IPS-15b (cell line): ENCODE measurements at regions not wholly inside any gene's neighbourhood (a gene's known extent, or its start where the extent isn't known, plus 50 kb on each side); places are given as distances from the start of the nearest gene placed in this dataset.

Experiments used
- H3K27me3 ChIP-seq: one replicate; pipeline ENCODE4 v1.6.1; 2013; ENCODE audit warnings: low read length; ENCODE audit not compliant: control insufficient read depth, insufficient read depth
- H3K36me3 ChIP-seq: one replicate; pipeline ENCODE4 v1.6.1; 2013; ENCODE audit warnings: low read length; ENCODE audit not compliant: control insufficient read depth, insufficient read depth
- H3K4me1 ChIP-seq: one replicate; pipeline ENCODE4 v1.6.1; 2013; ENCODE audit warnings: mild to moderate bottlenecking, low read length; ENCODE audit not compliant: control insufficient read depth, insufficient read depth
- H3K4me3 ChIP-seq: one replicate; pipeline ENCODE4 v1.5.1; 2013; ENCODE audit warnings: low read depth, low read length
- H3K9ac ChIP-seq: one replicate; pipeline ENCODE4 v1.6.1; 2013; ENCODE audit warnings: low read depth, mild to moderate bottlenecking, low read length
- H3K9me3 ChIP-seq: one replicate; pipeline ENCODE4 v1.6.1; 2013; ENCODE audit warnings: mild to moderate bottlenecking, low read length; ENCODE audit not compliant: control insufficient read depth, insufficient read depth

DNA sequence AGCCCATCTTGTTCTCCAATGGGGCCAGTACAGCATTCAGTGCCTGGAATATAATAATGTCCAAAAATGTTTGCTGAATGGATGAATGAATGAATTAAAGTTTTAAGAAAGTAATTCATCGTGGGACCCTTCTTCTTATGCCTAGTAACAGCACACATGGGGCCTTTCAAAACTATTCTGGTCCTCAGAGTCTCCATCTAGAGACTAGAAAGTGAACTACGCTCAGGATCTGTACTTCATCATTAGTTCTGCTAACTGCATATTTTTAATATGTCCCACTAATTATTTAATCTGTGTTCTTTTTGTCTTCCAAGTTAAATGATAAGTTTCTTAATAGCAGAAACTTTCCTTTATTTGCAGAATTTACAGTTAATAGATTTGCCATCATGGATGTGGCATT is 172.5 kb downstream of the SMAD2 start:
- no peak overlapping the region for H3K9ac ChIP-seq
- H3K9me3 ChIP-seq, result no peaks in the 10 kb centered on the region
- no peaks in the 10 kb centered on the region for H3K4me1 ChIP-seq
- peaks cover 3% of the 10 kb centered on the region for H3K27me3 ChIP-seq
- no peak overlapping the region for H3K4me3 ChIP-seq
- no peaks in the 10 kb centered on the region for H3K36me3 ChIP-seq

DNA sequence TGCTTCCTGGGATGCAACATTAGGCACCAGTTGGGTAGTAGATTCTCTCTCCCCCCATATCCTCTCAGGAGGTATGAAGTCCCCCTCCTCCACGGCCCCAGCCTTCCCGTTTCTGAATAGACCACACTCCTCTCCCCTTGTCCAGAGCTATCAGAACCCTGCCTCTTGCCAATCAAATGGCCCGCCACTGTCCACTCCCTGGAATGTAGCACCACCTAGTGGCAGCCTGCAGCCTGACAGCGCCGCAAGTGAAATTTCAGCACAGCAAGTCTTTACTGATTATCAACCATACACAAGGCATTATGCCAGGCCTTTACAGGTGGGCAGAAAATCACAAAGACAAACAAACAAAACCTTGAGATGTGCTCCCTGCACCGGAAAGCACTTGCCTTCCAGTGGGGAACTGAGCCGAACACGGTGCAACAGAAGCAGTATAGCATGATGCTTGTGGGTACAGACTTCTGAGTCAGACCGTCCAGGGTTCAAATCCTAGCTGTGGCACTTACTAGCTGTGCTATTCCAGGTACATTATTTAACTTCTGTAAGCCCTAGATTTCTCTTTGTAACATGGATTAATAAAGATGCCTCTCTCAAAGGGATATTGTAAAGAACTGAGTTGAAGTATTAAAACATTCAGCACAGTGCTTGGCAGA is 174.0 kb downstream of the SMAD2 start:
- H3K36me3 ChIP-seq, result no peaks in the 10 kb centered on the region
- H3K27me3 ChIP-seq, result peaks cover 3% of the 10 kb centered on the region
- no peaks in the 10 kb centered on the region for H3K4me1 ChIP-seq
- H3K4me3 ChIP-seq, result no peak overlapping the region
- no peak overlapping the region for H3K9ac ChIP-seq
- no peaks in the 10 kb centered on the region for H3K9me3 ChIP-seq

DNA sequence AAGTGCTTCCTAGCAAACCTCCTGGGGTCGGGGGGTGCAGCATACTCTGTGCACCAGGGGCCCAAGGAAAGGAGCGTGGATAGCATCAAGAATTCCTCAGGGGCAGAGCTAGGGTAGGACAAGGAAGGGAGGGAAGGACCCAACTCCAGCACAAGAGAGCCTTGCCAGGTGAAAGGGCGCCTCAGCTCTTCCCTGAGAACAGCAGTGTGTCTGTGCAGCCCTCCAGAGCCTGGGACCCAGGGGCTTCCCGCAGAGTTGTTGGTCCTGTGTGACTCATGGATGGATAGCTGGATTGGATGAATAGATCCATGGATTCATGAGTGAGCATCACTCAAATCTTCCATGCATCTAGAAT is 175.4 kb downstream of the SMAD2 start:
- peaks cover 3% of the 10 kb centered on the region for H3K27me3 ChIP-seq
- no peaks in the 10 kb centered on the region for H3K4me1 ChIP-seq
- H3K4me3 ChIP-seq, result no peak overlapping the region
- no peaks in the 10 kb centered on the region for H3K9me3 ChIP-seq
- no peaks in the 10 kb centered on the region for H3K36me3 ChIP-seq
- no peak overlapping the region for H3K9ac ChIP-seq

- Histone ChIP-seq H3K4me1 (no peaks in the 10 kb centered on the region), H3K36me3 (no peaks in the 10 kb centered on the region), H3K27me3 (peaks cover 3% of the 10 kb centered on the region), H3K4me3 (peak overlapping the region; percentile 67), H3K9ac (peak overlapping the region; percentile 42), H3K9me3 (no peaks in the 10 kb centered on the region)
Observed at GRCh38 chr18:47754311-47755101, 176.0 kb downstream of the SMAD2 start.

- Histone ChIP-seq H3K4me1 (no peaks in the 10 kb centered on the region), H3K9ac (no peak overlapping the region), H3K4me3 (no peak overlapping the region), H3K27me3 (peaks cover 12% of the 10 kb centered on the region), H3K9me3 (no peaks in the 10 kb centered on the region), H3K36me3 (no peaks in the 10 kb centered on the region)
Observed at GRCh38 chr18:47752796-47753645, 177.4 kb downstream of the SMAD2 start.

- no peaks in the 10 kb centered on the region for H3K9me3 ChIP-seq
- no peak overlapping the region for H3K9ac ChIP-seq
- H3K27me3 ChIP-seq, result peaks cover 17% of the 10 kb centered on the region
- H3K36me3 ChIP-seq, result no peaks in the 10 kb centered on the region
- H3K4me3 ChIP-seq, result no peak overlapping the region
- H3K4me1 ChIP-seq, result no peaks in the 10 kb centered on the region
Observed at GRCh38 chr18:47750889-47751423, 179.5 kb downstream of the SMAD2 start.

DNA sequence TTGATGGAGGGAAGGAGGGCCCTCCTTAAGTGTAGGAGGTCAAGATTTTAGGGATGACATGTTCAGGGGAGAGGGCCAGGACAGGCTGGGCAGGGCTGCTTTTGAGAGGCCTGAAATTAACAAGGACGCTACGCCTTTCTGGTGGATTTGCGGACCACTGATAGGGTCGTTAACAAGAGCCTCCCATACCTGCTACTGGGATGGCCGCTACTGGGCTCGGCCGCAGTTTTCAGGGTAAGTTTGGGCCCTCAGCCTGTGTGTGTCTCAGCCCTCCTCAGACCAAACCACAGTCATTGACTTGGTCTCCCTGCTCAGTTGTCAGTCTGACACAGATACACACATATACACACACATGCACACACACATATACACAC is 180.9 kb downstream of the SMAD2 start:
- H3K36me3 ChIP-seq, result no peaks in the 10 kb centered on the region
- no peaks in the 10 kb centered on the region for H3K9me3 ChIP-seq

DNA sequence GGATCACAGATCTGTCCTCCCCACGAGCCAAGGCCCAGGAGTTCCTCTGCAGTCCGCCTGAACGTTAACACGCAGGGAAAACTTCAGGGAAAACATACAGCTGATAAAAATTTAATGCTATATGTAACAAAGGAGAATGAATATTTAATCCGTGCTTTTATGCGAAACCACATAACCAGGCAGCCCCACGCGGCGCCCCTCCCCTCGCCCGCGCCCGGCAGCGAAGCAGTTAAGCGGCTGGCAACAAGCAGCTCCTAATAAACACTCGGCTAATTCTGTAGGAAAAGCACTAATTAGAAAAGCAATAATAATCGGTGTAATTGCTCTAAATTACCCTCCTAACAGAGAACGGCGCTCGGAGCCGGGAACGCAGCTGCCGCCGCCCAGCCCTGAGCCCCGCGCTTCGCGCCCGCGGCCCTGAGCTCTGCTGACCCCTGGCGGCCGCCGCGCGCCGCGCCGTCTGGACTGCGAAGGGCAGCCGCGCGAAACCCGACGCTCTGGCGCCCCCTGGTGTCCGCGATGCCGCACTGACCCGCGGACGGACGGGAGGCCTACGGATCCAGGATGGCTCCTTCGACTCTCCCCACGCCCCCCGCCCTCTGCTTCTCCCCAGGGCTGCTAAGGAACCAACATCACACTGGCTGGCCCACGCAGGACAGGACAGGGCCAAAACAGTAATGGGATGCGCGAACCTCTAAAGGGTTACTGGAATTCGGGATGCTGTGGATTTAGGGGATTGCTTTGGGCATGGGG is 181.4 kb downstream of the SMAD2 start:
- H3K27me3 ChIP-seq, result peaks cover 17% of the 10 kb centered on the region
- no peaks in the 10 kb centered on the region for H3K36me3 ChIP-seq
- no peak overlapping the region for H3K9ac ChIP-seq
- no peaks in the 10 kb centered on the region for H3K9me3 ChIP-seq
- peak overlapping the region; percentile 52 for H3K4me3 ChIP-seq
- no peaks in the 10 kb centered on the region for H3K4me1 ChIP-seq

More for the DNA sequence above, 180.9 kb downstream of the SMAD2 start:
- no peak overlapping the region for H3K9ac ChIP-seq
- H3K4me3 ChIP-seq, result no peak overlapping the region
- no peaks in the 10 kb centered on the region for H3K4me1 ChIP-seq
- H3K27me3 ChIP-seq, result peaks cover 17% of the 10 kb centered on the region

DNA sequence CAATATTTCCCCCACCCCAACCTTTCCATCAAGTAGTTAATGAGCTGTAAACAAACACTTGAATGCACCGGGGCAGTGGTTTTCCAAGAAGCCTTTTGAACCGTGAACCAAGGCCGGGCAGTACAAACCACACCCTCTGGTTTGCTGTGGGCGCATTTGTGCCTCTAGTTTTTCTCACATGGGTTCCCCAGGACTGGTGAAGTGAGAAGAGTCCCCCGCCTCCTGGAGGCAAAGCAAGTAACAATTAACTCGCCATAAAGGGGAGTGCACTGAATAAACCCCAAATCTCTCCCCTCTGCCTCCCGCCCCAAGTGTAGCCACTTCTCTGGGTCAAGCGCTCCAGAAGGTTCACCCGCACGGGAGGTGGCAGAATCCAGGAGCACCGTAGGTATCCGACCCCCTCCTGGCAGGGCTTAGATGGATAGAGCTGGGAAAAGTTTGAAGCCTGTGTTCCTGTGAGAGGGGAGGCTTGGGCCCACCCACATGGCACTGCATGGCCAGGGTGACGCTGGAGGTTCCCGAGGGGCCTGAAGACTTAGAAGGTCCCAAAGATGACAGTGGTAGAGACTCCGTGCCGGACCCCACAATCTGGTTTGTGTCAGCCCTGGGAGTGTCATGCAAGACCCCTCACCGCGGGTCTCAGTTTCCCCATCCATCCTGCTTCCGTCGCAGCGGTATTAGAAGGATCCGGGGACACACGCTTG is 182.2 kb downstream of the SMAD2 start:
- H3K4me1 ChIP-seq, result no peaks in the 10 kb centered on the region
- H3K36me3 ChIP-seq, result no peaks in the 10 kb centered on the region
- H3K9ac ChIP-seq, result no peak overlapping the region
- H3K4me3 ChIP-seq, result peak overlapping the region; percentile 52
- no peaks in the 10 kb centered on the region for H3K9me3 ChIP-seq
- H3K27me3 ChIP-seq, result peaks cover 14% of the 10 kb centered on the region

DNA sequence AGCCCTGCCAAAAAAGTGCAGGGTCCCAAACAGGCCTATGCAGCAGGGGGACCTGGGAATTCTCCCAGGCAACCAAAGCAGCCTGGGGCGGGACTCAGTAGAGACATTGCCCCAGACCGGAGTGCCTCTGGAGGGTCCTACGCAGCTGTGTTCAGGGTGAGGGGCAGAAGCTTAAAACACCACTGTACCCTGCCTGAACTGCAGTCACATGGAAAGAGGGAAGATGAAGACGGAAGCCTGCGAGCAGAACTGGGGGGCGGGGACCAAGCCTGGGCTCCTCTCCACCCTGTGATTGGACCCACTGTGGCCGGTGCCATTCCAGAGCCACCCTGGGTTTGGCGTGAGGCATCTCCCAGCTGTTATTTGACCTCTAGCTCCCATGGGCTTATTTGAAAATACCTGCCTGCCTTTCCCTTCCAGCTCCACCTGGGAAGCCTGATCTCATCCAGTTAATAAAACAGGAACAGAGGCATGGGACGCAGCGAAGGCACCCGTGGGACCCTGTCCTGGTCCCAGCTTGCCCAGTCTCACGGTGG is 183.1 kb downstream of the SMAD2 start:
- no peak overlapping the region for H3K9ac ChIP-seq
- no peak overlapping the region for H3K4me3 ChIP-seq
- no peaks in the 10 kb centered on the region for H3K4me1 ChIP-seq
- peaks cover 14% of the 10 kb centered on the region for H3K27me3 ChIP-seq
- H3K36me3 ChIP-seq, result no peaks in the 10 kb centered on the region
- no peaks in the 10 kb centered on the region for H3K9me3 ChIP-seq
